ENCODE measurements at regions not wholly inside any gene's neighbourhood (a gene's known extent, or its start where the extent isn't known, plus 50 kb on each side); places are given as distances from the start of the nearest gene placed in this dataset.

- CTCF ChIA-PET = no interaction called here
- no TSS peak for BruUV-seq (replicated peaks)
- Histone ChIP-seq H3K4me1 (ENCODE audit: control insufficient read depth, insufficient read depth, low read length) (no peaks in the 10 kb centered on the region), H3K9me3 (ENCODE audit: control insufficient read depth, insufficient read depth, low read depth, low read length) (peaks cover 3% of the 10 kb centered on the region; the same call in 1 of the 2 replicates), H3K27ac (ENCODE audit: low read length) (no peak overlapping the region), H3K4me3 (ENCODE audit: low read depth in 2 of 2, low read length in 2 of 2) (no peak overlapping the region), H3K36me3 (ENCODE audit: control insufficient read depth, insufficient read depth, low read length) (no peaks in the 10 kb centered on the region), H3K27me3 (ENCODE audit: control insufficient read depth, insufficient read depth, low read length) (no peaks in the 10 kb centered on the region)
- intact Hi-C loops (cut with micrococcal nuclease; ENCODE audit: unreplicated experiment) = no loop called here
- ATAC-seq = no peak
- TF ChIP-seq REST (IDR thresholded peaks at IDR 0.05; ENCODE audit: insufficient read depth in 1 of 2, low read depth in 2 of 2, low read length in 1 of 2) (no peak), POLR2AphosphoS5 (IDR thresholded peaks at IDR 0.05; ENCODE audit: low read depth, low read length) (no peak), TCF7L2 (IDR thresholded peaks at IDR 0.05; ENCODE audit: low read depth, low read length) (no peak), SIN3A (IDR thresholded peaks at IDR 0.05; ENCODE audit: borderline replicate concordance, insufficient read depth, low read depth, low read length) (no peak), CTCF (IDR thresholded peaks at IDR 0.05) (no peak)
- in situ Hi-C loops (cut with HindIII; ENCODE audit: low pct_unique_long_range_greater_than_20kb, low sequenced_read_pairs) = no loop called here
- no peak for DNase-seq (ENCODE audit: low read depth, low spot score)
- POLR2A ChIA-PET = no interaction called here
These were observed 238.3 kb downstream of the EPM2A start for GRCh38 chr6:145497006-145497405.

- Histone ChIP-seq H3K27ac (ENCODE audit: low read length) (no peak overlapping the region), H3K4me1 (ENCODE audit: control insufficient read depth, insufficient read depth, low read length) (no peaks in the 10 kb centered on the region), H3K27me3 (ENCODE audit: control insufficient read depth, insufficient read depth, low read length) (no peaks in the 10 kb centered on the region), H3K4me3 (ENCODE audit: low read depth in 2 of 2, low read length in 2 of 2) (no peak overlapping the region), H3K9me3 (ENCODE audit: control insufficient read depth, insufficient read depth, low read depth, low read length) (peaks cover 3% of the 10 kb centered on the region; the same call in 1 of the 2 replicates), H3K36me3 (ENCODE audit: control insufficient read depth, insufficient read depth, low read length) (no peaks in the 10 kb centered on the region)
- TF ChIP-seq REST (IDR thresholded peaks at IDR 0.05; ENCODE audit: insufficient read depth in 1 of 2, low read depth in 2 of 2, low read length in 1 of 2) (no peak), SIN3A (IDR thresholded peaks at IDR 0.05; ENCODE audit: borderline replicate concordance, insufficient read depth, low read depth, low read length) (no peak)
- DNase-seq (ENCODE audit: low read depth, low spot score) (no peak), ATAC-seq (no peak)
- intact Hi-C loops (cut with micrococcal nuclease; ENCODE audit: unreplicated experiment) (no loop called here), in situ Hi-C loops (cut with HindIII; ENCODE audit: low pct_unique_long_range_greater_than_20kb, low sequenced_read_pairs) (no loop called here)
- no TSS peak for BruUV-seq (replicated peaks)
- CTCF ChIA-PET = no interaction called here
- POLR2A ChIA-PET = no interaction called here
These were observed 236.9 kb downstream of the EPM2A start for GRCh38 chr6:145498425-145498824.
